ENCODE measurements at regions not wholly inside any gene's neighbourhood (a gene's known extent, or its start where the extent isn't known, plus 50 kb on each side); places are given as distances from the start of the nearest gene placed in this dataset.
"Not testable (repeated sequence)": the region's sequence is repeated elsewhere in the genome, so short reads cannot be mapped to it uniquely, and the experiment has no call there.

GRCh38 chr18:70641156-70641775, 352.4 kb downstream of the SOCS6 start:
- no peak for DNase-seq (ENCODE audit: low read depth in 3 of 3, low spot score in 2 of 3)

GRCh38 chr18:70640336-70640887, 351.6 kb downstream of the SOCS6 start:
- no peak for DNase-seq (ENCODE audit: low read depth in 3 of 3, low spot score in 2 of 3)

GRCh38 chr18:70636991-70637390, 348.1 kb downstream of the SOCS6 start:
- DNase-seq (ENCODE audit: low read depth in 3 of 3, low spot score in 2 of 3) = no peak

- DNase-seq (ENCODE audit: low read depth in 3 of 3, low spot score in 2 of 3) = no peak
Measured at GRCh38 chr18:70634576-70635147, 345.8 kb downstream of the SOCS6 start.

- no peak for DNase-seq (ENCODE audit: low read depth in 3 of 3, low spot score in 2 of 3)
Measured at GRCh38 chr18:70627182-70627802, 338.4 kb downstream of the SOCS6 start.

- no peak for DNase-seq (ENCODE audit: low read depth in 3 of 3, low spot score in 2 of 3)
Measured at GRCh38 chr18:70622622-70623419, 334.0 kb downstream of the SOCS6 start.

GRCh38 chr18:70621710-70622109, 332.9 kb downstream of the SOCS6 start:
- DNase-seq (ENCODE audit: low read depth in 3 of 3, low spot score in 2 of 3) = no peak

GRCh38 chr18:70620837-70621612, 332.2 kb downstream of the SOCS6 start:
- DNase-seq (ENCODE audit: low read depth in 3 of 3, low spot score in 2 of 3) = no peak

- DNase-seq (ENCODE audit: low read depth in 3 of 3, low spot score in 2 of 3) = no peak
Measured at GRCh38 chr18:70617020-70617763, 328.3 kb downstream of the SOCS6 start.

- no peak for DNase-seq (ENCODE audit: low read depth in 3 of 3, low spot score in 2 of 3)
Measured at GRCh38 chr18:70600225-70600925, 311.5 kb downstream of the SOCS6 start.

- no peak for DNase-seq (ENCODE audit: low read depth in 3 of 3, low spot score in 2 of 3)
Measured at GRCh38 chr18:70598406-70598805, 309.6 kb downstream of the SOCS6 start.

GRCh38 chr18:70582981-70583380, 294.1 kb downstream of the SOCS6 start:
- no peak for DNase-seq (ENCODE audit: low read depth in 3 of 3, low spot score in 2 of 3)

- no peak for DNase-seq (ENCODE audit: low read depth in 3 of 3, low spot score in 2 of 3)
Measured at GRCh38 chr18:70578480-70578879, 289.6 kb downstream of the SOCS6 start.

- no peak for DNase-seq (ENCODE audit: low read depth in 3 of 3, low spot score in 2 of 3)
Measured at GRCh38 chr18:70577023-70577420, 288.2 kb downstream of the SOCS6 start.

GRCh38 chr18:70576276-70577022, 287.6 kb downstream of the SOCS6 start:
- no peak for DNase-seq (ENCODE audit: low read depth in 3 of 3, low spot score in 2 of 3)

GRCh38 chr18:70574951-70575350, 286.1 kb downstream of the SOCS6 start:
- not testable (repeated sequence) for DNase-seq (ENCODE audit: low read depth in 3 of 3, low spot score in 2 of 3)

- not testable (repeated sequence) for DNase-seq (ENCODE audit: low read depth in 3 of 3, low spot score in 2 of 3)
Measured at GRCh38 chr18:70569647-70570046, 280.8 kb downstream of the SOCS6 start.

GRCh38 chr18:70559446-70559845, 270.6 kb downstream of the SOCS6 start:
- DNase-seq (ENCODE audit: low read depth in 3 of 3, low spot score in 2 of 3) = no peak
